K562 (cell line): ENCODE measurements at regions not wholly inside any gene's neighbourhood (a gene's known extent, or its start where the extent isn't known, plus 50 kb on each side); places are given as distances from the start of the nearest gene placed in this dataset.

Experiments used
- ATAC-seq: fragments of 200-7000 bp; cut with Tn5 transposase; 3 replicates; pipeline ENCODE4 v1.9.1; 2020; ENCODE audit warnings: moderate library complexity
- BruUV-seq: library from RNA; stranded (reverse); fragments of 400-500 nt; replicated peaks from 2 replicates; lab custom pipeline; 2021; lab: Mats Ljungman, UMichigan
- CTCF ChIA-PET: fragments of 300-600 bp; formaldehyde crosslinking; extraction: SDS; loops from one replicate; lab custom pipeline; 2021; ENCODE audit warnings: low intra/inter-chr PET ratio; lab: Yijun Ruan, JAX
- POLR2A ChIA-PET: fragments of 300-600, 350-650 bp; sonication (Branson Sonifier 250); formaldehyde crosslinking; extraction: SDS; loops from one replicate; lab custom pipeline; 2021; ENCODE audit warnings: antibody characterized with exemption, inconsistent platforms; lab: Yijun Ruan, JAX
- DNase-seq, 4 experiments: peaks; one replicate each; pipeline versions ENCODE4 v3.0.0 to v3.0.0-alpha.2; 2011 to 2018; ENCODE audit warnings: low spot score in 3 of 4, mixed read lengths in 3 of 4; ENCODE audit errors: extremely low read depth in 1 of 4
- FAIRE-seq: peaks from 2 replicates; lab custom pipeline; 2011; peaks lifted over from hg19 to GRCh38; lab: Jason Lieb, UNC
- H2AFZ ChIP-seq: 2 replicates; pipeline ENCODE4 v1.6.0; 2011; ENCODE audit warnings: low read depth, low read length, control low read depth, inconsistent platforms
- H3K27ac ChIP-seq: fragments of 200-600 bp; 3 replicates; pipeline ENCODE4 v1.8.0; 2011; ENCODE audit warnings: low read depth, mild to moderate bottlenecking, control low read depth, inconsistent platforms, low read length, moderate library complexity, mixed read lengths; ENCODE audit errors: extremely low read depth
- H3K27me3 ChIP-seq, 2 experiments: fragments of 300-600 bp in 1 of 2; 2 replicates in 1 of 2; 3 replicates in 1 of 2; pipeline versions ENCODE4 v1.6.0 to v1.8.0; 2011; ENCODE audit warnings: inconsistent platforms in 2 of 2, low read length in 2 of 2, mild to moderate bottlenecking in 1 of 2, mixed read lengths in 1 of 2, moderate library complexity in 1 of 2; ENCODE audit not compliant: control insufficient read depth in 2 of 2, insufficient read depth in 2 of 2
- H3K36me3 ChIP-seq: fragments of 300-600 bp; 3 replicates; pipeline ENCODE4 v1.8.0; 2011; ENCODE audit warnings: mild to moderate bottlenecking, low read length, inconsistent platforms; ENCODE audit not compliant: control insufficient read depth, insufficient read depth
- H3K4me1 ChIP-seq, 2 experiments: fragments of 200-600 bp in 1 of 2; replicated peaks in 1 of 2; 2 replicates in 1 of 2; 3 replicates in 1 of 2; pipeline versions ENCODE4 v1.5.1 to v1.8.0; 2011; ENCODE audit warnings: inconsistent platforms in 2 of 2, low read length in 2 of 2, mild to moderate bottlenecking in 1 of 2, mixed read lengths in 1 of 2, moderate library complexity in 1 of 2; ENCODE audit not compliant: control insufficient read depth in 2 of 2, insufficient read depth in 2 of 2
- H3K4me2 ChIP-seq: 2 replicates; pipeline ENCODE4 v1.6.1; 2011; ENCODE audit warnings: low read length, control low read depth, inconsistent platforms, mixed read lengths; ENCODE audit not compliant: insufficient read depth
- H3K4me3 ChIP-seq: fragments of 200-600 bp; sonication (generic), shearing (Covaris generic); 2 replicates; pipeline ENCODE4 v1.5.1; 2016; ENCODE audit warnings: control low read depth, inconsistent platforms
- H3K79me2 ChIP-seq: fragments of 200-600 bp; 3 replicates; pipeline ENCODE4 v1.8.0; 2011; ENCODE audit warnings: low read length, inconsistent platforms; ENCODE audit not compliant: control insufficient read depth, insufficient read depth
- H3K9ac ChIP-seq, 2 experiments: 2 replicates each; pipeline versions ENCODE4 v1.6.0 to v1.6.1; 2011; ENCODE audit warnings: low read depth in 2 of 2, low read length in 2 of 2, control low read depth in 1 of 2, inconsistent platforms in 1 of 2, mild to moderate bottlenecking in 1 of 2, mixed read lengths in 1 of 2; ENCODE audit not compliant: insufficient read depth in 1 of 2
- H3K9me1 ChIP-seq: one replicate; pipeline ENCODE4 v1.6.0; 2011; ENCODE audit warnings: inconsistent platforms, mild to moderate bottlenecking, low read length, moderate library complexity; ENCODE audit not compliant: control insufficient read depth, insufficient read depth
- H3K9me3 ChIP-seq: replicated peaks from 2 replicates; pipeline ENCODE4 v1.5.1; 2011; ENCODE audit warnings: low read depth, low read length, inconsistent platforms; ENCODE audit not compliant: control insufficient read depth, insufficient read depth
- H4K20me1 ChIP-seq: replicated peaks from 2 replicates; pipeline ENCODE4 v1.6.1; 2011; ENCODE audit warnings: low read length, inconsistent platforms, mixed read lengths; ENCODE audit not compliant: control insufficient read depth, insufficient read depth
- ATF7 ChIP-seq: fragments of 450-650 bp; IDR thresholded peaks from 2 replicates; pipeline ENCODE4 v1.7.1; 2014; ENCODE audit warnings: mild to moderate bottlenecking, moderate library complexity
- BRF2 ChIP-seq: IDR thresholded peaks from 3 replicates; pipeline ENCODE4 v1.6.1; 2011; ENCODE audit warnings: borderline replicate concordance, mild to moderate bottlenecking; ENCODE audit not compliant: insufficient read length, insufficient read depth
- DACH1 ChIP-seq: fragments of 450-650 bp; IDR thresholded peaks from 2 replicates; pipeline ENCODE4 v1.6.1; 2018; ENCODE audit not compliant: partially characterized antibody
- DIDO1 ChIP-seq: fragments of 450-650 bp; IDR thresholded peaks from 2 replicates; pipeline ENCODE4 v1.6.1; 2016; ENCODE audit warnings: low read depth, missing biosample characterization, missing genetic modification characterization
- FOXJ2 ChIP-seq: fragments of 200-800 bp; sonication (Bioruptor generic); IDR thresholded peaks from 2 replicates; pipeline ENCODE4 v1.6.1; 2016; ENCODE audit warnings: missing genetic modification characterization, missing compliant biosample characterization
- GABPB2 ChIP-seq: fragments of 250-450 bp; sonication (Bioruptor Pico); conservative IDR thresholded peaks from 2 replicates; pipeline ENCODE4 v1.5.1; 2021; ENCODE audit warnings: mild to moderate bottlenecking
- NR1H2 ChIP-seq: sonication (generic); formaldehyde crosslinking; IDR thresholded peaks from 2 replicates; pipeline ENCODE4 v1.4.0; 2020; ENCODE audit warnings: mild to moderate bottlenecking, missing genetic modification reagents
- PHF21A ChIP-seq: fragments of 450-650 bp; IDR thresholded peaks from 2 replicates; pipeline ENCODE4 v1.6.1; 2017; ENCODE audit warnings: low read depth, borderline replicate concordance
- STAT6 ChIP-seq: sonication (generic); formaldehyde crosslinking; IDR thresholded peaks from 2 replicates; pipeline ENCODE4 v1.8.1; 2023; ENCODE audit warnings: mild to moderate bottlenecking, missing genetic modification reagents
- TRIM28 ChIP-seq: fragments of 450-650 bp; IDR thresholded peaks from 2 replicates; pipeline ENCODE4 v1.6.1; 2017
- ZKSCAN8 ChIP-seq: fragments of 200-800 bp; sonication (Bioruptor generic); IDR thresholded peaks from 2 replicates; pipeline ENCODE4 v1.6.1; 2016; ENCODE audit warnings: missing genetic modification characterization, missing compliant biosample characterization
- ZNF23 ChIP-seq: fragments of 250-450 bp; sonication (Bioruptor Pico); IDR thresholded peaks from 2 replicates; pipeline ENCODE4 v1.4.0; 2020; ENCODE audit warnings: mild to moderate bottlenecking
- ZNF232 ChIP-seq: sonication (generic); formaldehyde crosslinking; IDR thresholded peaks from 2 replicates; pipeline ENCODE4 v1.8.0; 2022; ENCODE audit warnings: mild to moderate bottlenecking, missing genetic modification reagents
- ZNF347 ChIP-seq: fragments of 450-650 bp; formaldehyde crosslinking; IDR thresholded peaks from 2 replicates; pipeline ENCODE4 v1.4.0; 2020; ENCODE audit warnings: low read depth, mild to moderate bottlenecking, moderate library complexity
- ZNF398 ChIP-seq: fragments of 250-450 bp; sonication (Bioruptor Pico); IDR thresholded peaks from 2 replicates; pipeline ENCODE4 v1.8.0; 2021; ENCODE audit warnings: moderate library complexity, mild to moderate bottlenecking, inconsistent platforms
- WGBS: fragments of 100-300 bp; shearing (Covaris generic); methylation state at CpG from one replicate; pipeline ENCODE4 v1.1.6; 2016; ENCODE audit warnings: low coverage, mixed read lengths; ENCODE audit not compliant: insufficient coverage; ENCODE audit errors: missing lambda C conversion rate; 5-methylcytosine and 5-hydroxymethylcytosine counted together
- in situ Hi-C: fragments of 300-500 bp; cut with MboI; formaldehyde crosslinking; loops from 4 replicates; pipeline ENCODE4 v1.15.0; 2018; ENCODE audit warnings: inconsistent platforms, mixed read lengths
- intact Hi-C: fragments of 100-400 bp; cut with micrococcal nuclease; formaldehyde crosslinking; loops from 2 replicates; pipeline ENCODE4 v1.14.2; 2022

DNA sequence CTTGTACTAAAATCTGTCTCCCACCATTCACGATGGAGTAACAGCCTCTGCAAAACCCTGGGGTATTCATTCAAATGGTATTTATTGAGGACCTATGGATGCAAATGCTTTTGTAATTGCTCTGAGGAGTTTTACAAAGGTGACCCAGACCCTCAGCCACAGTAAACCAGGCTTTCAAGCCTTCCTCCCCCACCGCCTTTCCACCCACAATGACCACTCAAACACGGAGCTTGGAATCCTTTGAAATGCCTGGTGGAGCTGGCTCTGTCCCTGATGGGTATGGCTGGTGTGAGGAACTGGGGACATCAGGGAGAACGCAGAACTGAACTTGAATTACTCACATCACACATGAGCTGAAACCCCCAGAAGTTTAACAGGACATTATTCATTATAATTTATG is 246.4 kb downstream of the CDH26 start:
- H3K79me2 ChIP-seq = no peaks in the 10 kb centered on the region
- no peak overlapping the region for H3K27ac ChIP-seq
- no peak for TF ChIP-seq ZNF347 (CRISPR knock-in tag)
- TF ChIP-seq ZKSCAN8 (CRISPR knock-in tag) = no peak
- no peak for TF ChIP-seq BRF2
- TF ChIP-seq TRIM28 = no peak
- no peak for TF ChIP-seq FOXJ2 (tag)
- no peak for TF ChIP-seq GABPB2 (CRISPR knock-in tag)
- TF ChIP-seq DIDO1 = no peak
- TF ChIP-seq PHF21A = no peak
- no peak for TF ChIP-seq NR1H2
- no peak for TF ChIP-seq STAT6 (CRISPR knock-in tag)
- no peak for TF ChIP-seq ZNF232
- no peak for TF ChIP-seq ZNF398 (CRISPR knock-in tag)
- no peak for TF ChIP-seq ATF7
- TF ChIP-seq DACH1 = no peak
- no peak for TF ChIP-seq ZNF23
- H3K36me3 ChIP-seq = no peaks in the 10 kb centered on the region
- H4K20me1 ChIP-seq = no peaks in the 10 kb centered on the region
- ChIA-PET POLR2A (no interaction called here), CTCF (no interaction called here)
- FAIRE-seq = no peak
- no peak overlapping the region for H3K9ac ChIP-seq
- BruUV-seq = no TSS peak
- no peak for DNase-seq
- no peaks in the 10 kb centered on the region for H3K9me1 ChIP-seq
- no peaks in the 10 kb centered on the region for H3K27me3 ChIP-seq
- no peaks in the 10 kb centered on the region for H3K4me1 ChIP-seq
- no peak overlapping the region for H3K4me2 ChIP-seq
- H3K4me3 ChIP-seq = no peak overlapping the region
- ATAC-seq = no peak
- H3K9me3 ChIP-seq = no peaks in the 10 kb centered on the region
- intact Hi-C loops = no loop called here
- in situ Hi-C loops = loop anchor here (25.0 kb wide), 1 partner anchor 1683 kb away; no protein-coding TSS in a partner anchor
- 0% methylated on average over 4 of the region's 4 CpGs for WGBS
- H2AFZ ChIP-seq = no peak overlapping the region
